ENCODE measurements at regions not wholly inside any gene's neighbourhood (a gene's known extent, or its start where the extent isn't known, plus 50 kb on each side); places are given as distances from the start of the nearest gene placed in this dataset.

- no peak for DNase-seq
These were observed 298.2 kb upstream of the LRRC7 start for GRCh38 chr1:69269491-69269890.

GRCh38 chr1:69271587-69272125, 296.1 kb upstream of the LRRC7 start:
- no peak for DNase-seq

GRCh38 chr1:69272684-69273083, 295.0 kb upstream of the LRRC7 start:
- no peak for DNase-seq

GRCh38 chr1:69278923-69279322, 288.8 kb upstream of the LRRC7 start:
- no peak for DNase-seq

- DNase-seq, result no peak
These were observed 284.2 kb upstream of the LRRC7 start for GRCh38 chr1:69283516-69283915.

GRCh38 chr1:69284508-69284907, 283.2 kb upstream of the LRRC7 start:
- no peak for DNase-seq

GRCh38 chr1:69288416-69288815, 279.3 kb upstream of the LRRC7 start:
- no peak for DNase-seq

GRCh38 chr1:69290291-69290690, 277.4 kb upstream of the LRRC7 start:
- DNase-seq, result no peak

- no peak for DNase-seq
These were observed 276.2 kb upstream of the LRRC7 start for GRCh38 chr1:69291541-69291940.

GRCh38 chr1:69292833-69293232, 274.9 kb upstream of the LRRC7 start:
- no peak for DNase-seq

- no peak for DNase-seq
These were observed 273.6 kb upstream of the LRRC7 start for GRCh38 chr1:69294171-69294570.

GRCh38 chr1:69295265-69295664, 272.5 kb upstream of the LRRC7 start:
- no peak for DNase-seq

- no peak for DNase-seq
These were observed 262.1 kb upstream of the LRRC7 start for GRCh38 chr1:69305621-69306020.

GRCh38 chr1:69312055-69312732, 255.5 kb upstream of the LRRC7 start:
- DNase-seq, result no peak

GRCh38 chr1:69313118-69313517, 254.6 kb upstream of the LRRC7 start:
- no peak for DNase-seq

- DNase-seq, result no peak
These were observed 252.3 kb upstream of the LRRC7 start for GRCh38 chr1:69315416-69315815.

GRCh38 chr1:69315823-69316222, 251.9 kb upstream of the LRRC7 start:
- no peak for DNase-seq

GRCh38 chr1:69319287-69319686, 248.4 kb upstream of the LRRC7 start:
- DNase-seq, result no peak

- DNase-seq, result no peak
These were observed 246.9 kb upstream of the LRRC7 start for GRCh38 chr1:69320757-69321211.

GRCh38 chr1:69321311-69321710, 246.4 kb upstream of the LRRC7 start:
- no peak for DNase-seq

GRCh38 chr1:69328186-69328585, 239.5 kb upstream of the LRRC7 start:
- no peak for DNase-seq

- no peak for DNase-seq
These were observed 204.5 kb upstream of the LRRC7 start for GRCh38 chr1:69363236-69363635.

- DNase-seq, result no peak
These were observed 194.2 kb upstream of the LRRC7 start for GRCh38 chr1:69373520-69373919.

- DNase-seq, result no peak
These were observed 191.3 kb upstream of the LRRC7 start for GRCh38 chr1:69376408-69376807.

- no peak for DNase-seq
These were observed 190.2 kb upstream of the LRRC7 start for GRCh38 chr1:69377507-69377906.
